ENCODE measurements at regions not wholly inside any gene's neighbourhood (a gene's known extent, or its start where the extent isn't known, plus 50 kb on each side); places are given as distances from the start of the nearest gene placed in this dataset.
"Not testable (repeated sequence)": the region's sequence is repeated elsewhere in the genome, so short reads cannot be mapped to it uniquely, and the experiment has no call there.

DNA sequence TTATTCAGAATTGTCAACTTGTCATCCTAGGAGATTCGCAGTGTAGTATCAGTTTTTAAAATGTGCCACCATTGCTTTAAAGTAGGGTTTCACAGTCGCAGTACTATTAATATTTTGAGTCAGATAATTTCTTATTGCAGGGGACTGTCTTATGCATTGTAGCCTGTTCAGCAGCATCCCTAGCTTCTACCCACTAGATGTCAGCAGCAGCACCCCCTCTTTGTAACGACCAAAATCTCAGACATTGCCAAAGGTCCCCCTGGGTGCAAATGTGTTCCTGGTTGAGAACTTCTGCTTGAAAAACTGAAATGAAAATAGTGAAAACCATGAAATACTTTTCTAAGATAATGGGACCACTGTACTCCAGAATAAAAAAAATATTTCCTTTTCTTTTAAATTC lies 474.8 kb downstream of the CNTN3 start:
- Histone ChIP-seq H3K27me3 (ENCODE audit: control insufficient read depth, insufficient read depth, low read length) (no peaks in the 10 kb centered on the region), H3K9me3 (ENCODE audit: control insufficient read depth, insufficient read depth, low read depth, low read length) (no peaks in the 10 kb centered on the region), H3K4me3 (ENCODE audit: low read depth, low read length) (no peak overlapping the region), H3K9ac (ENCODE audit: low read length) (no peak overlapping the region), H3K27ac (ENCODE audit: low read depth, low read length) (no peak overlapping the region), H3K4me1 (ENCODE audit: control insufficient read depth, insufficient read depth, low read length) (no peaks in the 10 kb centered on the region), H3K36me3 (ENCODE audit: control insufficient read depth, insufficient read depth, low read length) (no peaks in the 10 kb centered on the region)

DNA sequence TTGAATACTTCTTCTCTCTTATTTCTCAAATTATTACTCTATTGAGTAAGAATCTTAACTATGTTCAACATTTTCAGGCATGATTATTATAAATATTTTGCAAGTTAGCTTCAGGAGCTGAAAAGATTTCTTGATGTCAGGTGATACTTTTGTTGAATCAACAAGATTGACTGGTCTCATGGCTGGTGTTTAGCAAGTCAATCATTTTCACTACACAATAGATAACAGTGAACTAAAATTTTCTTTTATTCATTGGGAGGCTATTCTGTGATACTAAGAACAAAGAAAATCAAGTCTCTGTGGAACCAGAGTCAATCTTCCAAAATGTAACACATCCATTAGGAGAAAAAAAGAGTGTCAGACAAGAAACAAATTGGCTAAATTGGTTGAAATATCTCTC lies 476.7 kb downstream of the CNTN3 start:
- H3K27me3 ChIP-seq (ENCODE audit: control insufficient read depth, insufficient read depth, low read length) = no peaks in the 10 kb centered on the region
- H3K4me3 ChIP-seq (ENCODE audit: low read depth, low read length) = no peak overlapping the region
- H3K36me3 ChIP-seq (ENCODE audit: control insufficient read depth, insufficient read depth, low read length) = no peaks in the 10 kb centered on the region
- H3K9me3 ChIP-seq (ENCODE audit: control insufficient read depth, insufficient read depth, low read depth, low read length) = no peaks in the 10 kb centered on the region
- H3K9ac ChIP-seq (ENCODE audit: low read length) = no peak overlapping the region
- no peak overlapping the region for H3K27ac ChIP-seq (ENCODE audit: low read depth, low read length)
- no peaks in the 10 kb centered on the region for H3K4me1 ChIP-seq (ENCODE audit: control insufficient read depth, insufficient read depth, low read length)

DNA sequence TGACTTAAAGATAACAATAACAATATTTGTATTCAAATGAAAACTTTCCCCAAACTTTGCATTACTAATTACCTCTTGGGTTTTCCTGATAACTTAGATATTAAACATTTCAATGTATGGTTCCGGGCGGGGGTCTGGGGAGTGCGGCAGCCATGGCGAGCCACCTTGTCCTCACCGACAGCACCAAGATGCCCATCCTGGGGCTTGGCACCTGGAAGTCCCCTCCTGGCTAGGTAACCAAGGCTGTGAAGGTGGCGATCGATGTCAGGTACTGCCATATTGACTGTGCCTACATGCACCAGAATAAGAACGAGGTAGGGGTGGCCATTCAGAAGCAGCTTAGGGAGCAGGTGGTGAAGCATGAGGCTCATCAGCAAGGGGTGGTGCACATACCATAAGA lies 478.7 kb downstream of the CNTN3 start:
- no peaks in the 10 kb centered on the region for H3K27me3 ChIP-seq (ENCODE audit: control insufficient read depth, insufficient read depth, low read length)
- H3K27ac ChIP-seq (ENCODE audit: low read depth, low read length) = no peak overlapping the region
- H3K4me1 ChIP-seq (ENCODE audit: control insufficient read depth, insufficient read depth, low read length) = no peaks in the 10 kb centered on the region
- no peak overlapping the region for H3K4me3 ChIP-seq (ENCODE audit: low read depth, low read length)
- no peaks in the 10 kb centered on the region for H3K36me3 ChIP-seq (ENCODE audit: control insufficient read depth, insufficient read depth, low read length)
- H3K9me3 ChIP-seq (ENCODE audit: control insufficient read depth, insufficient read depth, low read depth, low read length) = peaks cover 3% of the 10 kb centered on the region; the same call in 1 of the 2 replicates
- no peak overlapping the region for H3K9ac ChIP-seq (ENCODE audit: low read length)

DNA sequence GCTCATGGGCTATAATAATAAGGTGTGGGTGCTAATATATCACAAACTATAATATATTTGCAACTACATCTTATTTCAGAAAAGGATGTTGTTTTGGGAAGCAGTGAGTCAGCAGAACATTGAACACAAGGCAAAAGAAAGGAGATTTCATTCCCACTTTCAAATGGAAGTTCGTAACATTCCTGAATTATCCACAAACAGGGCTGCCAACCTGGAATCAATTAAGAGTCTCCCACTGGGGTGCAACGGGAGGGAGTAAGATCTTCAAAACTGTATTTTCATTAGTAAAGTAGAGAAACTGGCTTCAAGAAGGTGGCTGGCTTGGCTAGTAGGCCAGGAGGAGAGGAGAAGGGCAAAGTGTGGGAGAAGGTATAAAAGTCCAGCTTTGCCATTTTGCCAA lies 479.6 kb downstream of the CNTN3 start:
- no peaks in the 10 kb centered on the region for H3K27me3 ChIP-seq (ENCODE audit: control insufficient read depth, insufficient read depth, low read length)
- H3K4me1 ChIP-seq (ENCODE audit: control insufficient read depth, insufficient read depth, low read length) = no peaks in the 10 kb centered on the region
- no peak overlapping the region for H3K4me3 ChIP-seq (ENCODE audit: low read depth, low read length)
- no peaks in the 10 kb centered on the region for H3K36me3 ChIP-seq (ENCODE audit: control insufficient read depth, insufficient read depth, low read length)
- H3K9me3 ChIP-seq (ENCODE audit: control insufficient read depth, insufficient read depth, low read depth, low read length) = peaks cover 3% of the 10 kb centered on the region; the same call in 1 of the 2 replicates
- no peak overlapping the region for H3K9ac ChIP-seq (ENCODE audit: low read length)
- H3K27ac ChIP-seq (ENCODE audit: low read depth, low read length) = no peak overlapping the region

DNA sequence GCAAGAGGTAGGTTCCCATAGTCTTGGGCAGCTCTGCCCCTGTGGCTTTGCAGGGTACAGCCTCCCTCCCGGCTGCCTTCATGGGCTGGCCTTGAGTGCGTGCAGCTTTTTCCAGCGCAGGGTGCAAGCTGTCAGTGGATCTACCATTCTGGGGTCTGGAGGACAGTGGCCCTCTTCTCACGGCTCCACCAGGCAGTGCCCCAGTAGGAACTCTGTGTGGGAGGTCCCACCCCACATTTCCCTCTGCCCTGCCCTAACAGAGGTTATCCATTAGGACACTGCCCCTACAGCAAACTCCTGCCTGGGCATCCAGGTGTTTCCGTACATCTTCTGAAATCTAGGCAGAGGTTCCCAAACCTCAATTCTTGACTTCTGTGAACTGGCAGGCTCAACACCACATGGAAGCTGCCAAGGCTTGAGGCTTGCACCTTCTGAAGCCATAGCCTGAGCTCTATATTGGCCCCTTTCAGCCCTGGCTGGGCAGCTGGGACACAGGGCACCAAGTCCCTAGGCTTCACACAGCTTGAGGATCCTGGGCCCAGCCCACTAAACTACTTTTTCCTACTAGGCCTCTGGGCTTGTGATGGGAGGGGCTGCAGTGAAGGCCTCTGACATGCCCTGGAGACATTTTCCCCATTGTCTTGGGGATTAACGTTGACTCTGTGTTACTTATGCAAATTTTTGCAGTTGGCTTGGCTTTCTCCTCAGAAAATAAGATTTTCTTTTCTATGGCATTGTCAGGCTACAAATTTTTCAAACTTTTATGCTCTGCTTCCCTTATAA lies 482.7 kb downstream of the CNTN3 start:
- H3K9ac ChIP-seq (ENCODE audit: low read length); H3K9me3 ChIP-seq (ENCODE audit: control insufficient read depth, insufficient read depth, low read depth, low read length); H3K36me3 ChIP-seq (ENCODE audit: control insufficient read depth, insufficient read depth, low read length); H3K27me3 ChIP-seq (ENCODE audit: control insufficient read depth, insufficient read depth, low read length); H3K4me3 ChIP-seq (ENCODE audit: low read depth, low read length); H3K4me1 ChIP-seq (ENCODE audit: control insufficient read depth, insufficient read depth, low read length); H3K27ac ChIP-seq (ENCODE audit: low read depth, low read length): not testable (repeated sequence)

DNA sequence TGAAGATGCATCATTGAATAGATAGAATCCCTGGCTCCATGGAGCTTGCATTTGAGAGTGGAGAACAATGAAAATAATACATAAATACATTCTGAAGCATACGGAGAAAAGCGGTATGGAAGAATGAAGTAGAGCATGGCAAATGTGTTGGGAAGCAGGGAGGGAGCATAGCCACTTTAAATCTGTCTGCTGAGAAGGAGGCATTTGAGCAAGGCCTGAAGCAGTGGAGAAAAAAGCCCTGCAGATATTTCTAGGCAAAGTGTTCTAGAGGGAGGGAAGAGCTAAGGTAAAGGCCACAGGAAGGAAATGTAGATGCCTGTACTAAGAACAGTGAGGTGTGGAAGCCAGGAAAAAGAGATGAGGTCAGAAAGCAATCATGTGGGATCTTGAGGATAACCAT lies 484.8 kb downstream of the CNTN3 start:
- Histone ChIP-seq H3K4me3 (ENCODE audit: low read depth, low read length) (no peak overlapping the region), H3K9me3 (ENCODE audit: control insufficient read depth, insufficient read depth, low read depth, low read length) (peaks cover 3% of the 10 kb centered on the region; the same call in 1 of the 2 replicates), H3K27ac (ENCODE audit: low read depth, low read length) (no peak overlapping the region), H3K36me3 (ENCODE audit: control insufficient read depth, insufficient read depth, low read length) (no peaks in the 10 kb centered on the region), H3K4me1 (ENCODE audit: control insufficient read depth, insufficient read depth, low read length) (no peaks in the 10 kb centered on the region), H3K27me3 (ENCODE audit: control insufficient read depth, insufficient read depth, low read length) (no peaks in the 10 kb centered on the region), H3K9ac (ENCODE audit: low read length) (no peak overlapping the region)

DNA sequence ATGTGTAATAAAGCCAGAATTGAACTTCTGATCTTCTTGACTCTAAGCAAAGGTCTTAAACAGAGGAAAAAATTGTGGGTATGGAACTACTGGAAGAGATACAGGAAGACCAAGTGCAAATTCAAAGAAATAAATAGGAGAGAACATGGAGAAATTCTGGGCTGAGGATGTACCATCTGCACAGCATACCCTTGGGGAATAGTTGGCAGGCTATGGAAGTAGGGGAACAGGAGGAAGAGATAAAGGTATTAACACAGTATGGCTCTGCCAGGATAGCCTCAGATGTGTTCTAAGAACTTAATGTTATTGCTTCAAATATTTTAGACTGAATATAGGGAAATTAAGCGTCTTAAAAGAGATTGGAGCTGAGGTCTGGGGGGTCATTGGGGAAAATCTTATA lies 485.4 kb downstream of the CNTN3 start:
- H3K4me1 ChIP-seq (ENCODE audit: control insufficient read depth, insufficient read depth, low read length) = no peaks in the 10 kb centered on the region
- H3K36me3 ChIP-seq (ENCODE audit: control insufficient read depth, insufficient read depth, low read length) = no peaks in the 10 kb centered on the region
- no peak overlapping the region for H3K9ac ChIP-seq (ENCODE audit: low read length)
- H3K27me3 ChIP-seq (ENCODE audit: control insufficient read depth, insufficient read depth, low read length) = no peaks in the 10 kb centered on the region
- no peak overlapping the region for H3K4me3 ChIP-seq (ENCODE audit: low read depth, low read length)
- peaks cover 3% of the 10 kb centered on the region; the same call in 1 of the 2 replicates for H3K9me3 ChIP-seq (ENCODE audit: control insufficient read depth, insufficient read depth, low read depth, low read length)
- H3K27ac ChIP-seq (ENCODE audit: low read depth, low read length) = no peak overlapping the region

DNA sequence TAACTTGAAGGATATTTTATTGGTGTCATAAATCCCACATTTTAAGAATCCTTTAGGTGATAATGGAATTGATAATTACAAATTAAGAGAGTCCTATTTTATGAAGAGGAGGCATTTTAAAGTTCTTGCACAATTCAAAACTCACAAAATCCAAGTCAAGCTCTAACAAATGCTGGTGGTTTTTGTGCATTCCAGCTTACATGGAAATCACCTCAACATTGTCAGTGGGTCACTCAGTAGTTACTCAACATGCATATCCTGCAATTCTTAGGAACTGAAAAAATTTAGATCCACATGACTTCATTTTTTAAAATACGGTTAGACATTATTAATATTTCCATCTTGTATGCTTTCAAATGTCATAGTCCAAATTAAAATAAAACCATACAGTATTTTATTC lies 487.2 kb downstream of the CNTN3 start:
- Histone ChIP-seq H3K27ac (ENCODE audit: low read depth, low read length) (no peak overlapping the region), H3K4me1 (ENCODE audit: control insufficient read depth, insufficient read depth, low read length) (no peaks in the 10 kb centered on the region), H3K9me3 (ENCODE audit: control insufficient read depth, insufficient read depth, low read depth, low read length) (peaks cover 3% of the 10 kb centered on the region; the same call in 1 of the 2 replicates), H3K4me3 (ENCODE audit: low read depth, low read length) (no peak overlapping the region), H3K36me3 (ENCODE audit: control insufficient read depth, insufficient read depth, low read length) (no peaks in the 10 kb centered on the region), H3K9ac (ENCODE audit: low read length) (no peak overlapping the region), H3K27me3 (ENCODE audit: control insufficient read depth, insufficient read depth, low read length) (no peaks in the 10 kb centered on the region)

DNA sequence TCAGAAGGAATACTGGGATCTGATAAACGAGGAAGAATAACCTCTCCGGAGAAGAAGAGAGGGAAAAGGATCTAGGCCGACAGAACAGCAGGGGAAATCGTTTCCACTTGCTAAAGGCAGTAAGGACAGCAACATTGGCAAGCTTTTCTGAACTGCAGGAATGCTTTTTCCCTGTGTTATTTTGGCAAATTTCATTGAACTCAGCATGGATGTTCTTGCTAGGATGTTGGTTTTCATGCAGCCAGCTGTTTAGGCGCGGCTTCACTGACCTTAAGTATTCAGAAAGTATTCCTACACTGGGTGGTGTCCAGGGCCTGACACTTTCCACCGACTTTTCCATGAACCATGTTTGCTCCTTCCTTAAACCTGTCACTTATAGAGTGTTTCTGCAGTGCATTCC lies 489.7 kb downstream of the CNTN3 start:
- Histone ChIP-seq H3K36me3 (ENCODE audit: control insufficient read depth, insufficient read depth, low read length) (no peaks in the 10 kb centered on the region), H3K4me3 (ENCODE audit: low read depth, low read length) (no peak overlapping the region), H3K27me3 (ENCODE audit: control insufficient read depth, insufficient read depth, low read length) (no peaks in the 10 kb centered on the region), H3K9me3 (ENCODE audit: control insufficient read depth, insufficient read depth, low read depth, low read length) (peaks cover 7% of the 10 kb centered on the region; the same call in 1 of the 2 replicates), H3K27ac (ENCODE audit: low read depth, low read length) (no peak overlapping the region), H3K9ac (ENCODE audit: low read length) (no peak overlapping the region), H3K4me1 (ENCODE audit: control insufficient read depth, insufficient read depth, low read length) (no peaks in the 10 kb centered on the region)

DNA sequence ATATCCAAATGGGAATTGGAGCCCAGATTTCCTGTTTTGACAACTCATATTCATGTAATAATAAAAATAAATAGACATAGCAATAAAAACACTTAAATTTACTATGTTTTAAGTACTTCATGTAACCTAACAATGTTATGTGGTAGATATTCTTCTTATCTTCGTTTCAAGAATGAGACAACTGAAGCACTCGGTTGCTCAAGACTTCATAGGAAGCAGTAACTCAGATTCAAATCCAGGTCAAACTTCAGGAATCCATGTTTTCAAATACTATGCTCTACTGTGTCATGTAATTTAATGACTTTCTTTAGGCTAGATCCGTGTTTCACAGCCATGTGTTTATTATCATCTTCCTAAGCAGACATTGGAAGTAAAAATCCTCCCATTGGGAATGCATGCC lies 492.2 kb downstream of the CNTN3 start:
- Histone ChIP-seq H3K4me1 (ENCODE audit: control insufficient read depth, insufficient read depth, low read length) (no peaks in the 10 kb centered on the region), H3K4me3 (ENCODE audit: low read depth, low read length) (no peak overlapping the region), H3K27me3 (ENCODE audit: control insufficient read depth, insufficient read depth, low read length) (no peaks in the 10 kb centered on the region), H3K36me3 (ENCODE audit: control insufficient read depth, insufficient read depth, low read length) (no peaks in the 10 kb centered on the region), H3K9ac (ENCODE audit: low read length) (no peak overlapping the region), H3K9me3 (ENCODE audit: control insufficient read depth, insufficient read depth, low read depth, low read length) (peaks cover 7% of the 10 kb centered on the region; the same call in 1 of the 2 replicates), H3K27ac (ENCODE audit: low read depth, low read length) (no peak overlapping the region)

DNA sequence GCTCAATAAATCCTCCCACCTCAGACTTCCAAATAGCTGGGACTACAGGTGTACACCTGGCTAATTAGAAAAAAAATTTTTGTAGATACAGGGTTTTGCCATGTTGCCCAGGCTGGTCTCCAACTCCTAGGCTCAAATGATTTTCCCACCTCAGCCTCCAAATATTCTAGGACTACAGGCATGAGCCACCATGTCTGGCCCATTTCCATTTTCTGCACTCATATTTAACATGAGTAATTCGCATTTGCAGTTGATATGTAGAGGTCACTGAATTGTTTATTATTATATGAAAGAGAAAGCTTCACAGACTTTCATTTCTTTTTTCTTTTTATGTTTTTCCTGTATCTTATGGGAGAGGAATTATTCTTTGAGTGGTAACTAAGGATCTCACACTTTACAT lies 492.7 kb downstream of the CNTN3 start:
- H3K27ac ChIP-seq (ENCODE audit: low read depth, low read length) = no peak overlapping the region
- no peaks in the 10 kb centered on the region for H3K36me3 ChIP-seq (ENCODE audit: control insufficient read depth, insufficient read depth, low read length)
- no peaks in the 10 kb centered on the region for H3K27me3 ChIP-seq (ENCODE audit: control insufficient read depth, insufficient read depth, low read length)

More for the DNA sequence above, 492.7 kb downstream of the CNTN3 start:
- Histone ChIP-seq H3K9ac (ENCODE audit: low read length) (no peak overlapping the region), H3K9me3 (ENCODE audit: control insufficient read depth, insufficient read depth, low read depth, low read length) (peaks cover 7% of the 10 kb centered on the region; the same call in 1 of the 2 replicates), H3K4me1 (ENCODE audit: control insufficient read depth, insufficient read depth, low read length) (no peaks in the 10 kb centered on the region), H3K4me3 (ENCODE audit: low read depth, low read length) (no peak overlapping the region)

All from HUES6 (cell line).